Osteoblast (primary cell): ENCODE measurements at regions not wholly inside any gene's neighbourhood (a gene's known extent, or its start where the extent isn't known, plus 50 kb on each side); places are given as distances from the start of the nearest gene placed in this dataset.

Source experiments
- DNase-seq: peaks from one replicate; pipeline ENCODE4 v3.0.0; 2011; ENCODE audit warnings: low spot score, mixed read lengths; ENCODE audit not compliant: insufficient read length; ENCODE audit errors: missing footprints
- H2AFZ ChIP-seq: 2 replicates; pipeline ENCODE4 v1.6.0; 2011; ENCODE audit warnings: mild to moderate bottlenecking, low read length
- H3K27ac ChIP-seq: 2 replicates; pipeline ENCODE4 v1.5.1; 2011; ENCODE audit warnings: mild to moderate bottlenecking, low read depth, low read length, moderate library complexity
- H3K27me3 ChIP-seq: 2 replicates; pipeline ENCODE4 v1.6.0; 2012; ENCODE audit warnings: mild to moderate bottlenecking, control low read depth, inconsistent platforms, low read length, moderate library complexity; ENCODE audit not compliant: insufficient read depth
- H3K36me3 ChIP-seq: 2 replicates; pipeline ENCODE4 v1.5.1; 2011; ENCODE audit warnings: mild to moderate bottlenecking, low read length, control low read depth, moderate library complexity; ENCODE audit not compliant: insufficient read depth
- H3K4me1 ChIP-seq: 2 replicates; pipeline ENCODE4 v1.5.1; 2011; ENCODE audit warnings: mild to moderate bottlenecking, low read length, control low read depth, moderate library complexity; ENCODE audit not compliant: insufficient read depth
- H3K4me2 ChIP-seq: 2 replicates; pipeline ENCODE4 v1.6.0; 2011; ENCODE audit warnings: mild to moderate bottlenecking, low read length; ENCODE audit not compliant: insufficient read depth
- H3K4me3 ChIP-seq: fragments of 200-600 bp; sonication (generic); 3 replicates; pipeline ENCODE4 v1.5.1; 2012; ENCODE audit warnings: mild to moderate bottlenecking, low read length, inconsistent platforms; ENCODE audit not compliant: insufficient read depth
- H3K79me2 ChIP-seq: 2 replicates; pipeline ENCODE4 v1.6.0; 2012; ENCODE audit warnings: mild to moderate bottlenecking, low read length, control low read depth, inconsistent platforms; ENCODE audit not compliant: insufficient read depth
- H3K9me3 ChIP-seq: 2 replicates; pipeline ENCODE4 v1.5.1; 2011; ENCODE audit warnings: low read depth, low read length, control low read depth
- H4K20me1 ChIP-seq: 2 replicates; pipeline ENCODE4 v1.6.0; 2012; ENCODE audit warnings: mild to moderate bottlenecking, low read length, control low read depth; ENCODE audit not compliant: insufficient read depth
- TF ChIP-seq, protein P1 (sequence below): IDR thresholded peaks from 2 replicates; pipeline ENCODE4 v1.5.1; 2011; ENCODE audit warnings: mild to moderate bottlenecking, low read depth, low read length, moderate library complexity; ENCODE audit errors: extremely low read depth

DNA sequence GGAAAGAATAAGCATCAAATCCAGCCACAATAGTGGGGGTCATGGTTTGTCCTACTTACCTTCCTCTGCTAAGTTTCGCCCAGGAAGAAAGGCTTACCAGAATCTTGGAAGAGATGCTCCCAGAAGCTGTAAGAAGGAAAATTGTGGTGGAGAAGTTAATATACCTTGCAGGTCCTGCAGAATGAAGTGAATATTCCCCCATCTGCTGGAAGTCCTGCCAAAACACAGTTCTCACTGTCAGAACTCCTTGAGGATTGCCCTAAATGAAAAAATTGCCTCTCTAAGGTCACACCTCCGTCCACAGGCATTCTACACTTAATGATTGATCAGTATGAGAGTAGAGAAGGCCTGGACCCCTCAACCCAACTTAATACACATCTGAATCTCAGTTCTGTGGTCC, 78.4 kb upstream of the RGS21 start:
- H3K27me3 ChIP-seq, result no peaks in the 10 kb centered on the region
- no peak overlapping the region for H3K4me2 ChIP-seq
- no peak overlapping the region for H3K4me3 ChIP-seq
- H3K36me3 ChIP-seq, result no peaks in the 10 kb centered on the region
- no peak overlapping the region for H2AFZ ChIP-seq
- TF ChIP-seq, protein P1, sequence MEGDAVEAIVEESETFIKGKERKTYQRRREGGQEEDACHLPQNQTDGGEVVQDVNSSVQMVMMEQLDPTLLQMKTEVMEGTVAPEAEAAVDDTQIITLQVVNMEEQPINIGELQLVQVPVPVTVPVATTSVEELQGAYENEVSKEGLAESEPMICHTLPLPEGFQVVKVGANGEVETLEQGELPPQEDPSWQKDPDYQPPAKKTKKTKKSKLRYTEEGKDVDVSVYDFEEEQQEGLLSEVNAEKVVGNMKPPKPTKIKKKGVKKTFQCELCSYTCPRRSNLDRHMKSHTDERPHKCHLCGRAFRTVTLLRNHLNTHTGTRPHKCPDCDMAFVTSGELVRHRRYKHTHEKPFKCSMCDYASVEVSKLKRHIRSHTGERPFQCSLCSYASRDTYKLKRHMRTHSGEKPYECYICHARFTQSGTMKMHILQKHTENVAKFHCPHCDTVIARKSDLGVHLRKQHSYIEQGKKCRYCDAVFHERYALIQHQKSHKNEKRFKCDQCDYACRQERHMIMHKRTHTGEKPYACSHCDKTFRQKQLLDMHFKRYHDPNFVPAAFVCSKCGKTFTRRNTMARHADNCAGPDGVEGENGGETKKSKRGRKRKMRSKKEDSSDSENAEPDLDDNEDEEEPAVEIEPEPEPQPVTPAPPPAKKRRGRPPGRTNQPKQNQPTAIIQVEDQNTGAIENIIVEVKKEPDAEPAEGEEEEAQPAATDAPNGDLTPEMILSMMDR, result no peak
- DNase-seq, result no peak
- no peaks in the 10 kb centered on the region for H3K9me3 ChIP-seq
- no peaks in the 10 kb centered on the region for H3K79me2 ChIP-seq
- H4K20me1 ChIP-seq, result no peaks in the 10 kb centered on the region
- no peaks in the 10 kb centered on the region for H3K4me1 ChIP-seq
- H3K27ac ChIP-seq, result no peak overlapping the region

- H3K4me1 ChIP-seq, result no peaks in the 10 kb centered on the region
- H3K4me2 ChIP-seq, result no peak overlapping the region
- no peak overlapping the region for H3K27ac ChIP-seq
- no peak overlapping the region for H2AFZ ChIP-seq
- no peaks in the 10 kb centered on the region for H3K27me3 ChIP-seq
- TF ChIP-seq, protein P1, result no peak
- H4K20me1 ChIP-seq, result no peaks in the 10 kb centered on the region
- H3K4me3 ChIP-seq, result no peak overlapping the region
- no peaks in the 10 kb centered on the region for H3K9me3 ChIP-seq
- H3K36me3 ChIP-seq, result no peaks in the 10 kb centered on the region
- no peaks in the 10 kb centered on the region for H3K79me2 ChIP-seq
- no peak for DNase-seq
Observed at GRCh38 chr1:192243721-192244120, 73.1 kb upstream of the RGS21 start.

- Histone ChIP-seq H3K27me3 (no peaks in the 10 kb centered on the region), H3K27ac (no peak overlapping the region), H4K20me1 (no peaks in the 10 kb centered on the region), H3K4me3 (no peak overlapping the region), H2AFZ (no peak overlapping the region), H3K79me2 (no peaks in the 10 kb centered on the region), H3K36me3 (no peaks in the 10 kb centered on the region), H3K4me2 (no peak overlapping the region), H3K9me3 (no peaks in the 10 kb centered on the region), H3K4me1 (no peaks in the 10 kb centered on the region)
- TF ChIP-seq, protein P1, result no peak
- DNase-seq, result no peak
Observed at GRCh38 chr1:192251735-192252134, 65.1 kb upstream of the RGS21 start.

DNA sequence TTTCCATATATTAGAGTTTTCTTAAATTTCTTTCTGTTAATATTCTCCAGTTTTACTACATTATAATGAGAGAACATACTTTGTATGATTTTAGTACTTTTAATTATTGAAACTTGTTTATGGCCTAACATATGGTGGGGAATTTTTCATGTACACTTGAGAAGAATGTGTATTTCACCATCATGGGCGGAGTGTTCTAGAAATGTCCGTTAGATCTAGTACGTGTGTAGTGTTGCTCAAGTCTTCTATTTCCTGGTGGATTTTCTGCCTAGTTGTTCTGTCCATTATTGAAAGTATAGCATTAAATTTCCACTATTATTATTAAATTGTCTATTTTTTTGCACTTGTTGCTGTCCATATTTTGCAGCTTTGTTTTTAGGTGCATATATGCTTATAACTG, 64.0 kb upstream of the RGS21 start:
- no peaks in the 10 kb centered on the region for H3K4me1 ChIP-seq
- no peak overlapping the region for H3K27ac ChIP-seq
- no peaks in the 10 kb centered on the region for H3K36me3 ChIP-seq
- no peaks in the 10 kb centered on the region for H3K9me3 ChIP-seq
- no peaks in the 10 kb centered on the region for H3K79me2 ChIP-seq
- DNase-seq, result no peak
- H3K4me2 ChIP-seq, result no peak overlapping the region
- H4K20me1 ChIP-seq, result no peaks in the 10 kb centered on the region
- TF ChIP-seq, protein P1, result no peak
- no peak overlapping the region for H3K4me3 ChIP-seq
- H2AFZ ChIP-seq, result no peak overlapping the region
- H3K27me3 ChIP-seq, result no peaks in the 10 kb centered on the region
